NCI-H2196 (cell line): ENCODE measurements at regions not wholly inside any gene's neighbourhood (a gene's known extent, or its start where the extent isn't known, plus 50 kb on each side); places are given as distances from the start of the nearest gene placed in this dataset.
"Not testable (repeated sequence)": the region's sequence is repeated elsewhere in the genome, so short reads cannot be mapped to it uniquely, and the experiment has no call there.

ENCODE experiments used
- DNase-seq: peaks from one replicate; lab custom pipeline; 2025; ENCODE audit not compliant: unreplicated experiment; lab: John Stamatoyannopoulos, UW

GRCh38 chr3:519026-519425 lies 322.5 kb downstream of the CHL1 start:
- no peak for DNase-seq

GRCh38 chr3:522888-523287 lies 326.3 kb downstream of the CHL1 start:
- DNase-seq = no peak

- no peak for DNase-seq
These were observed 328.9 kb downstream of the CHL1 start for GRCh38 chr3:525415-525814.

- no peak for DNase-seq
These were observed 339.2 kb downstream of the CHL1 start for GRCh38 chr3:535566-536416.

GRCh38 chr3:536417-536813 lies 339.9 kb downstream of the CHL1 start:
- DNase-seq = no peak

GRCh38 chr3:541062-541801 lies 344.7 kb downstream of the CHL1 start:
- no peak for DNase-seq

GRCh38 chr3:542021-542420 lies 345.5 kb downstream of the CHL1 start:
- no peak for DNase-seq

GRCh38 chr3:549636-550035 lies 353.1 kb downstream of the CHL1 start:
- no peak for DNase-seq

- no peak for DNase-seq
These were observed 353.9 kb downstream of the CHL1 start for GRCh38 chr3:550471-550870.

GRCh38 chr3:557972-558371 lies 361.4 kb downstream of the CHL1 start:
- DNase-seq = no peak

GRCh38 chr3:567488-568185 lies 371.1 kb downstream of the CHL1 start:
- no peak for DNase-seq

- DNase-seq = not testable (repeated sequence)
These were observed 383.0 kb downstream of the CHL1 start for GRCh38 chr3:579529-579928.

GRCh38 chr3:589066-589465 lies 392.5 kb downstream of the CHL1 start:
- DNase-seq = not testable (repeated sequence)

- not testable (repeated sequence) for DNase-seq
These were observed 400.7 kb downstream of the CHL1 start for GRCh38 chr3:597304-597703.

GRCh38 chr3:597746-598145 lies 401.2 kb downstream of the CHL1 start:
- not testable (repeated sequence) for DNase-seq

GRCh38 chr3:607480-607879 lies 410.9 kb downstream of the CHL1 start:
- DNase-seq = not testable (repeated sequence)

- DNase-seq = no peak
These were observed 425.2 kb downstream of the CHL1 start for GRCh38 chr3:621714-622113.

GRCh38 chr3:622314-622713 lies 425.8 kb downstream of the CHL1 start:
- no peak for DNase-seq

- DNase-seq = no peak
These were observed 427.5 kb downstream of the CHL1 start for GRCh38 chr3:623914-624545.

- DNase-seq = peak; percentile 38
These were observed 436.1 kb downstream of the CHL1 start for GRCh38 chr3:632571-633170.

GRCh38 chr3:634511-634910 lies 437.9 kb downstream of the CHL1 start:
- DNase-seq = no peak
